Testis (tissue), 2 donors: ENCODE measurements at regions not wholly inside any gene's neighbourhood (a gene's known extent, or its start where the extent isn't known, plus 50 kb on each side); places are given as distances from the start of the nearest gene placed in this dataset.

Experiments used
- POLR2A ChIP-seq: fragments of 450-650 bp; IDR thresholded peaks from one replicate; pipeline ENCODE4 v1.6.1; 2017; ENCODE audit warnings: antibody characterized with exemption, mild to moderate bottlenecking, moderate library complexity
- TF ChIP-seq, protein P1 (sequence below), 3 experiments: fragments of 450-650 bp in 2 of 3; fragments of 200-600 bp in 1 of 3; sonication (generic) in 1 of 3; IDR thresholded peaks; one replicate each; pipeline ENCODE4 v1.5.1; 2016 to 2019; ENCODE audit warnings: antibody characterized with exemption in 3 of 3, mild to moderate bottlenecking in 2 of 3, moderate library complexity in 1 of 3

DNA sequence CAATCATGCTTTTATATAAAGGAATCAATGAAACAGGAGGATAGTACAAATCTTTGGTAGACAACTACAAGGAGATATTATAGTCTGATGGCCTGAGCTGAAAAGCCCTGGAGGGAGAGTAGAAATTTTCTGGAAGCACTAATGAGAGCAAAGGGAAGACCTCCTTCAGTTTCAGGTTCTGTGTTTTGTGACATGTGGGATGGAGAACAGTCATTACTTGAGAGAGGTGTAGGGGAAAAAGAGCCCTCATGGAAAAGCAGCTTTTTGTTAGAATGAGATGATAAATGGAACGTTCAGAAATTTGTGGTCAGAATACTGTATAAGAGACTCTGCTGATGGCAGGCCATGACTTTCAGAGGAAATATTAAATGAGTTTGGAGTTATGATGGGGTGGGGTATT lies 360.6 kb upstream of the MEF2C start:
- TF ChIP-seq POLR2A: no peak
- TF ChIP-seq, protein P1, sequence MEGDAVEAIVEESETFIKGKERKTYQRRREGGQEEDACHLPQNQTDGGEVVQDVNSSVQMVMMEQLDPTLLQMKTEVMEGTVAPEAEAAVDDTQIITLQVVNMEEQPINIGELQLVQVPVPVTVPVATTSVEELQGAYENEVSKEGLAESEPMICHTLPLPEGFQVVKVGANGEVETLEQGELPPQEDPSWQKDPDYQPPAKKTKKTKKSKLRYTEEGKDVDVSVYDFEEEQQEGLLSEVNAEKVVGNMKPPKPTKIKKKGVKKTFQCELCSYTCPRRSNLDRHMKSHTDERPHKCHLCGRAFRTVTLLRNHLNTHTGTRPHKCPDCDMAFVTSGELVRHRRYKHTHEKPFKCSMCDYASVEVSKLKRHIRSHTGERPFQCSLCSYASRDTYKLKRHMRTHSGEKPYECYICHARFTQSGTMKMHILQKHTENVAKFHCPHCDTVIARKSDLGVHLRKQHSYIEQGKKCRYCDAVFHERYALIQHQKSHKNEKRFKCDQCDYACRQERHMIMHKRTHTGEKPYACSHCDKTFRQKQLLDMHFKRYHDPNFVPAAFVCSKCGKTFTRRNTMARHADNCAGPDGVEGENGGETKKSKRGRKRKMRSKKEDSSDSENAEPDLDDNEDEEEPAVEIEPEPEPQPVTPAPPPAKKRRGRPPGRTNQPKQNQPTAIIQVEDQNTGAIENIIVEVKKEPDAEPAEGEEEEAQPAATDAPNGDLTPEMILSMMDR (IDR thresholded peaks at IDR 0.05): no peak
